ENCODE measurements at regions not wholly inside any gene's neighbourhood (a gene's known extent, or its start where the extent isn't known, plus 50 kb on each side); places are given as distances from the start of the nearest gene placed in this dataset.
"Not testable (repeated sequence)": the region's sequence is repeated elsewhere in the genome, so short reads cannot be mapped to it uniquely, and the experiment has no call there.

- H3K4me1 ChIP-seq (ENCODE audit: control insufficient read depth, extremely low read depth, insufficient read depth, low read length); H3K4me3 ChIP-seq (ENCODE audit: control insufficient read depth in 2 of 3, extremely low read depth in 1 of 3, insufficient read depth in 2 of 3, low read depth in 1 of 3, low read length in 3 of 3); H3K27me3 ChIP-seq (ENCODE audit: control insufficient read depth, extremely low read depth, insufficient read depth, low read length); H4K20me1 ChIP-seq (ENCODE audit: control insufficient read depth, extremely low read depth, insufficient read depth, low read length); H3K9ac ChIP-seq (ENCODE audit: control insufficient read depth, extremely low read depth, insufficient read depth, low read length); H3K9me3 ChIP-seq (ENCODE audit: control insufficient read depth, low read depth, low read length); H3K4me2 ChIP-seq (ENCODE audit: control insufficient read depth, extremely low read depth, insufficient read depth, low read depth, low read length); FAIRE-seq; H2AFZ ChIP-seq (ENCODE audit: control insufficient read depth, low read length); H3K36me3 ChIP-seq (ENCODE audit: control insufficient read depth in 2 of 2, extremely low read depth in 1 of 2, insufficient read depth in 2 of 2, low read length in 2 of 2); H3K9me1 ChIP-seq (ENCODE audit: control insufficient read depth, extremely low read depth, insufficient read depth, low read length); DNase-seq (ENCODE audit: low read depth, low spot score); H3K79me2 ChIP-seq (ENCODE audit: control insufficient read depth, insufficient read depth, low read length); H3K27ac ChIP-seq (ENCODE audit: control insufficient read depth, insufficient read depth, low read length); dilution Hi-C loops (cut with MboI; ENCODE audit: extremely low pct_ligation_motif_present, low sequenced_read_pairs): not testable (repeated sequence)
These were observed 201.1 kb downstream of the CCT8L2 start for GRCh38 chr22:16391417-16391930.

GRCh38 chr22:16390541-16391217, 201.9 kb downstream of the CCT8L2 start:
- FAIRE-seq; dilution Hi-C loops (cut with MboI; ENCODE audit: extremely low pct_ligation_motif_present, low sequenced_read_pairs): not testable (repeated sequence)

GRCh38 chr22:16390046-16390445, 202.6 kb downstream of the CCT8L2 start:
- H2AFZ ChIP-seq (ENCODE audit: control insufficient read depth, low read length); H3K27ac ChIP-seq (ENCODE audit: control insufficient read depth, insufficient read depth, low read length); FAIRE-seq; H3K4me2 ChIP-seq (ENCODE audit: control insufficient read depth, extremely low read depth, insufficient read depth, low read depth, low read length); DNase-seq (ENCODE audit: low read depth, low spot score); H3K4me3 ChIP-seq (ENCODE audit: control insufficient read depth in 2 of 3, extremely low read depth in 1 of 3, insufficient read depth in 2 of 3, low read depth in 1 of 3, low read length in 3 of 3); H3K79me2 ChIP-seq (ENCODE audit: control insufficient read depth, insufficient read depth, low read length); dilution Hi-C loops (cut with MboI; ENCODE audit: extremely low pct_ligation_motif_present, low sequenced_read_pairs); H3K36me3 ChIP-seq (ENCODE audit: control insufficient read depth in 2 of 2, extremely low read depth in 1 of 2, insufficient read depth in 2 of 2, low read length in 2 of 2); H3K9ac ChIP-seq (ENCODE audit: control insufficient read depth, extremely low read depth, insufficient read depth, low read length); H3K27me3 ChIP-seq (ENCODE audit: control insufficient read depth, extremely low read depth, insufficient read depth, low read length); H3K9me3 ChIP-seq (ENCODE audit: control insufficient read depth, low read depth, low read length); H4K20me1 ChIP-seq (ENCODE audit: control insufficient read depth, extremely low read depth, insufficient read depth, low read length); H3K4me1 ChIP-seq (ENCODE audit: control insufficient read depth, extremely low read depth, insufficient read depth, low read length); H3K9me1 ChIP-seq (ENCODE audit: control insufficient read depth, extremely low read depth, insufficient read depth, low read length): not testable (repeated sequence)

More at GRCh38 chr22:16390541-16391217, 201.9 kb downstream of the CCT8L2 start:
- not testable (repeated sequence) for H3K27ac ChIP-seq (ENCODE audit: control insufficient read depth, insufficient read depth, low read length); H4K20me1 ChIP-seq (ENCODE audit: control insufficient read depth, extremely low read depth, insufficient read depth, low read length); H3K4me3 ChIP-seq (ENCODE audit: control insufficient read depth in 2 of 3, extremely low read depth in 1 of 3, insufficient read depth in 2 of 3, low read depth in 1 of 3, low read length in 3 of 3); H3K9ac ChIP-seq (ENCODE audit: control insufficient read depth, extremely low read depth, insufficient read depth, low read length); DNase-seq (ENCODE audit: low read depth, low spot score); H3K4me2 ChIP-seq (ENCODE audit: control insufficient read depth, extremely low read depth, insufficient read depth, low read depth, low read length); H2AFZ ChIP-seq (ENCODE audit: control insufficient read depth, low read length); H3K79me2 ChIP-seq (ENCODE audit: control insufficient read depth, insufficient read depth, low read length); H3K27me3 ChIP-seq (ENCODE audit: control insufficient read depth, extremely low read depth, insufficient read depth, low read length); H3K9me3 ChIP-seq (ENCODE audit: control insufficient read depth, low read depth, low read length); H3K36me3 ChIP-seq (ENCODE audit: control insufficient read depth in 2 of 2, extremely low read depth in 1 of 2, insufficient read depth in 2 of 2, low read length in 2 of 2); H3K9me1 ChIP-seq (ENCODE audit: control insufficient read depth, extremely low read depth, insufficient read depth, low read length); H3K4me1 ChIP-seq (ENCODE audit: control insufficient read depth, extremely low read depth, insufficient read depth, low read length)

- H3K27me3 ChIP-seq (ENCODE audit: control insufficient read depth, extremely low read depth, insufficient read depth, low read length); H3K4me1 ChIP-seq (ENCODE audit: control insufficient read depth, extremely low read depth, insufficient read depth, low read length); H3K9ac ChIP-seq (ENCODE audit: control insufficient read depth, extremely low read depth, insufficient read depth, low read length); H3K4me2 ChIP-seq (ENCODE audit: control insufficient read depth, extremely low read depth, insufficient read depth, low read depth, low read length); H4K20me1 ChIP-seq (ENCODE audit: control insufficient read depth, extremely low read depth, insufficient read depth, low read length); H3K79me2 ChIP-seq (ENCODE audit: control insufficient read depth, insufficient read depth, low read length); H3K9me3 ChIP-seq (ENCODE audit: control insufficient read depth, low read depth, low read length); H2AFZ ChIP-seq (ENCODE audit: control insufficient read depth, low read length); dilution Hi-C loops (cut with MboI; ENCODE audit: extremely low pct_ligation_motif_present, low sequenced_read_pairs); FAIRE-seq; H3K4me3 ChIP-seq (ENCODE audit: control insufficient read depth in 2 of 3, extremely low read depth in 1 of 3, insufficient read depth in 2 of 3, low read depth in 1 of 3, low read length in 3 of 3); DNase-seq (ENCODE audit: low read depth, low spot score); H3K36me3 ChIP-seq (ENCODE audit: control insufficient read depth in 2 of 2, extremely low read depth in 1 of 2, insufficient read depth in 2 of 2, low read length in 2 of 2); H3K27ac ChIP-seq (ENCODE audit: control insufficient read depth, insufficient read depth, low read length); H3K9me1 ChIP-seq (ENCODE audit: control insufficient read depth, extremely low read depth, insufficient read depth, low read length): not testable (repeated sequence)
These were observed 203.4 kb downstream of the CCT8L2 start for GRCh38 chr22:16389256-16389655.

- H3K27me3 ChIP-seq (ENCODE audit: control insufficient read depth, extremely low read depth, insufficient read depth, low read length); H3K9me1 ChIP-seq (ENCODE audit: control insufficient read depth, extremely low read depth, insufficient read depth, low read length); H3K4me1 ChIP-seq (ENCODE audit: control insufficient read depth, extremely low read depth, insufficient read depth, low read length); dilution Hi-C loops (cut with MboI; ENCODE audit: extremely low pct_ligation_motif_present, low sequenced_read_pairs); H3K9ac ChIP-seq (ENCODE audit: control insufficient read depth, extremely low read depth, insufficient read depth, low read length); H2AFZ ChIP-seq (ENCODE audit: control insufficient read depth, low read length); H3K9me3 ChIP-seq (ENCODE audit: control insufficient read depth, low read depth, low read length); H3K27ac ChIP-seq (ENCODE audit: control insufficient read depth, insufficient read depth, low read length); DNase-seq (ENCODE audit: low read depth, low spot score); H3K79me2 ChIP-seq (ENCODE audit: control insufficient read depth, insufficient read depth, low read length); H3K4me2 ChIP-seq (ENCODE audit: control insufficient read depth, extremely low read depth, insufficient read depth, low read depth, low read length); H3K4me3 ChIP-seq (ENCODE audit: control insufficient read depth in 2 of 3, extremely low read depth in 1 of 3, insufficient read depth in 2 of 3, low read depth in 1 of 3, low read length in 3 of 3); FAIRE-seq; H3K36me3 ChIP-seq (ENCODE audit: control insufficient read depth in 2 of 2, extremely low read depth in 1 of 2, insufficient read depth in 2 of 2, low read length in 2 of 2); H4K20me1 ChIP-seq (ENCODE audit: control insufficient read depth, extremely low read depth, insufficient read depth, low read length): not testable (repeated sequence)
These were observed 204.0 kb downstream of the CCT8L2 start for GRCh38 chr22:16388616-16389015.
